ENCODE measurements at regions not wholly inside any gene's neighbourhood (a gene's known extent, or its start where the extent isn't known, plus 50 kb on each side); places are given as distances from the start of the nearest gene placed in this dataset.
"Not testable (repeated sequence)": the region's sequence is repeated elsewhere in the genome, so short reads cannot be mapped to it uniquely, and the experiment has no call there.

DNA sequence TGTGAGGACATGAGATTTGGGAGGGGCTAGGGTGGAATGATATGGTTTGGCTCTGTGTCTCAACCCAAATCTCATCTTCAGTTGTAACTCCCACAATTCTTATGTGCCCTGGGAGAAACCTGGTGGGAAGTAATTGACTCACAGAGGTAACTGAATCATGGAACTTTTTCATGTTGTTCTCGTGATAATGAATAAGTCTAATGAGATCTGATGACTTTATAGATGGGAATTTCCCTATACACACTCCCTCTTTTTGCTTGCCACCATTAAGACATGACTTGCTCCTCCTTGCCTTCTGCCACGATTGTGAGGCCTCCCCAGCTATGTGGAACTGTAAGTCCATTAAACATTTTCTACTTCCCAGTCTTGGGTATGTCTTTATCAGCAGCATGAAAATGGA is 253.2 kb upstream of the GK2 start:
- no peak for DNase-seq

GRCh38 chr4:79659308-79659870 is 251.4 kb upstream of the GK2 start:
- not testable (repeated sequence) for DNase-seq

DNA sequence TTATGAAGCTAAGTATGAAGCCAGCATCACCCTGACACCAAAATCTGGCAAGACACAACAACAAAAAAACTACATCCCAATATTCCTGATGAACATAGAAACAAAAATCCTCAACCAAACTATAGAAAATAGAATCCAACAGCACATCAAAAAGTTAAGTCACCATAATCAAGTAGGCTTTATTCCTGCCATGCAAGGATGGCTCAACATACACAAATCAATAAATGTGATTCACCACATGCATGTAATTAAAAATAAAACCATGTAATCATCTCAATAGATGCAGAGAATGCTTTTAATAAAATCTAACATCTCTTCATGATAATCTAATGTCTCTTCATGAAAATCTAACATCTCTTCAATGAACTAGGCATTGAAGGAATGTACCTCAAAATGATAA is 249.4 kb upstream of the GK2 start:
- no peak for DNase-seq

DNA sequence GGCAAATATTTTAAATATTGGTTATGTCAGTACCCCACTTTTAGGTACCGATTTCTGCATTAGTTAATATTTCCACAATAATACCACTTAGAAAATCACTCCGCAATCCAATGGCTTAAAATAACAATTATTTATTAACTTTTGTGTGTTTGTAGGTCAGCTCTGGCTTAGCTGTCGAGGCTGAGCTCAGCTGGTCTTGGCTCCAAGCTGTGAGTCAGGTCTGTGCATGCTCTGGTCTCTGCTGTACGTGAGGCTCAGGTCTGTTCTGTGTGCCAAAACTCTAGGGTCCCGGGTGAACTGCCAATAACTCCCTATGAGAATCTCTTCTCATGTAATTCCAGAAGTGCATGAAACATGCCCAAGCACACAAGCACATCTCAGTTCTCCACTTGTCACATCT is 245.8 kb upstream of the GK2 start:
- DNase-seq, result no peak

DNA sequence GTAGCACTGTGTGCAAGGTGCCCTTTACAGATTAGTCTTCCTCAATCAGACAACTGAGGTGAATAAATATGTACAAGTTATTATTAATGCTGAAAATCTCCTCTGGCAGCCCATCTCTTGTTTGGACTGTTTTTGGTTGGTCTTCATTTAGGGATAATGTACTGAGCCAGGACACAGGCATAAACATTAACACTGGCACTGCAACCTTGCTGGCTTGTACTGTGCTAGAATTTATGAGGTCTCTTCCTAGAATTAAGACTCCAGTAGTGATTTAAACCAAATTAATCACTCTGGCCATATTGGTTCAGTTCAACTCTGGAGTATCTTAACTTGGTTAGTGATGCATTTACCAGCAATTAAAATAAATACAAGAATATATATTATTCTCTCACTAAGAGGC is 244.7 kb upstream of the GK2 start:
- DNase-seq, result no peak

DNA sequence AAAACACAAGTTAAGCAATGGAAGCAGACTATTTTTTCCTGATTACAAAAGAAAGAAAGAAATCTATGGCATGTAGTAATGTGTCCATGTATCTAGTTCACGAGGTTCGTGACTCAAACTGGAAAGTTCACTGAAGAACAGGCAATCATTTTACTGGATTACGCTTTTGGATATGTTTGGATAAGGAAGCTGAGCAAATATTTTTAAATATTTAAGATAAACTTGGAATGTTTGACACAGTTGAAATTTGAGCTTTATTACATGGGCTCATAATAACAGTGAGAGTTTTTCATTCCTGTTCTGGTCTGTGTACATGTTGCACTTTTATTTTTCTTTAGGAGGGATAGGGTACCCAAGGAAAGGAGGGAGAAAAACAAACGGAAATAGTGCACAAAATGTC is 244.2 kb upstream of the GK2 start:
- DNase-seq, result peak in 1 of 3 experiments; percentile 8

GRCh38 chr4:79651456-79651855 is 243.4 kb upstream of the GK2 start:
- DNase-seq, result no peak

DNA sequence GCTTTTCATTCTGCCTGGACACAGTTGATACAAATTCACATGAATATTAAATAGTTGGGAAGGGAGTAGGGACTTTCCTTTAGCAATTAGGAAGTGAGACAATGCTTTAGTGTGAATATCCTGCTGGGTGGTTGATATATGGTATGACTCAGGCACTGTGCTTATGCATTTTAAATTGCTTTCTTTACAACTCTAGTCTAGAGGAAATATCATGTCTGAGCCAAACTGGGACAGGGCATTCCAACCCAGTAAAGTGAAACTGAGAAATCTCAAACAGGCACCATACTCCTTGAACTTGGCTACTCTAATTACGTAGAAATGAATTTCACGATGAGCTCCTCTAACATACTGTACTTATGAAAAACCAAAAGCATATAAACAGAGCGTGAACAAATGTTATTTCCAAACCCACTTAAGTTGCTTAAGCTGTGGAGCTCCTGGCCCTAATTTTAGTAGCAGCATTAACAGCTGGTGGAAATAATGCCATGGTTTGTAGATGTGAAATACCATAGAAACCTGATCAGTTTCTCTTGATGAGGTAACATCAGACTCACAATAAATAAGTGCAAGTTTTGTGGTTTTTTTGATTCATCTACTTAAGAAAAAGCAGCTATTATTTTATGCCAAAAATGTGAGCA is 242.9 kb upstream of the GK2 start:
- peak in 1 of 3 experiments; percentile 24 for DNase-seq

- DNase-seq, result no peak
Measured at GRCh38 chr4:79650217-79650616, 242.2 kb upstream of the GK2 start.

DNA sequence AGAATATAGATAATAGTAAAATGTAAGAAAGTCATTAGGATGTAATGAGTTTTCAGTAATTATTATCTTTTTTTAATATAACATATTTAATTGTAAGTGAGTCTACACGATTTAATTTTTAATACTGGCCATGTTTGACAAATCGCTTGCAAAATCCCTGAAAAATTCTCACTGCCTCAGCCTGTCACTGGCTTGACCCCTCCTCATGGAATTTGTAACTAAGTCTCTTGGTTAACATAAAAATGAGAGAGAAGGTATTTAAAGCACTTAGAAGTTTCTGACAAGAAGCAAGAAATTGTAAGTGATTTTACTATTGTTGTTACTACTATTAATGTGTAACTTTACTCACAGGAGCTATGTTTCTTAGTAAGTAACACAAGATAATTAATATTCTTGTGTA is 237.9 kb upstream of the GK2 start:
- DNase-seq, result no peak

DNA sequence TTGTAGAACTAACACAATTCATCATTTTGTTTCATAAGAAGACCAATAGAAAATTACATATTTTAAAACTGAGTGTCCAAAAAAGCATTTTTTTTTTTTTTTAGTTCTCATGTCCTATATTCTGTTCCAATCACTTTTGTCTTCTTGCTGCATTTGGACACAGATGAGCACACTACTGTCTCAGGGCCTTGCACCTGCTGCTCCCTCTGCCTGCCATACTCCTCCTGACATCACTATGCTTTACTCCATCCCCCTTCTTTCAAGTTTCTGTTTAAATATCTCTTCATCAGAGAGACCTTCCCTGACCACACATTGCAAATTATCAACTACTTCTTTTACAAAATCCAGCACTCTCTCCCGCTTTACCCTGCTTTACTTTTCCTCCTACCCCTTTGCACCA is 230.7 kb upstream of the GK2 start:
- DNase-seq, result peak in 1 of 3 experiments; percentile 66

- DNase-seq, result no peak
Measured at GRCh38 chr4:79636991-79637390, 229.0 kb upstream of the GK2 start.

- DNase-seq, result no peak
Measured at GRCh38 chr4:79634111-79634510, 226.1 kb upstream of the GK2 start.

DNA sequence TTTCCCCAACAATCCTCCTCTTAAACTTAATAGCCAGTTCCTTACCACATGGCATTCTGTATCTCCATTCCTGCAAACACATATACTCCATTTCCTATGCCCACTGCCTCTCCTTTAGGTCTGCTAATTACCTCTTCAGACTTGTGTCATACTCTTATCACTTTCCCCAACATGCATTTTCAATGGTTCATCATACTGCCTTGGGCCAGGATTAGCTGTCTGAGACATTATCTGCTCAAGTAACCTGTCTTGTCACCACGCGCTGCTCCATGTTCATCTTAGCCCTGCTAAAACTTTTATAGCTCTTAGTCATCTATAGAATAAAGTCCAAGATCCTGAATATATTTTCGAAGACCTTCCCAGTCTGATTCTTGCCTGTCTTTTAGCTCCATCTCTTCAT is 224.1 kb upstream of the GK2 start:
- DNase-seq, result no peak

GRCh38 chr4:79626611-79627010 is 218.6 kb upstream of the GK2 start:
- no peak for DNase-seq

DNA sequence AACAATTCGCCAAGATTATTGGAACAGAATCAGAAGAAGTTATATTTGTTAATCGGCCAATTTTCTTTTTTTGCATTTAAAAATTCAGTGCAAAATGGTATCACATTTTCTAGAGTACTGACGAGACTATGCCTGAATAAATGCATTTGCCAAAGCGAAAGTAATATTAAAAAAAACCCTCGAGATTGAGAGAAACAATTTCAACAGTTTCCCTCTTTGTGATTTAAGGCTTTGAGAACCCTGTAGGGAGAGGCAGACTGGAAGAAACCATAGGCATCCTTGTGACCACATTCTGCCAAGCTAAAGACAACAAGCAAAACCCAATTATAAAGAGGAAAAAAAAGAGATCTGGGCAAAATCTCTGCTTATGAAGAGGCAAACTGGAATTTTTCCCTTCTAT is 218.1 kb upstream of the GK2 start:
- no peak for DNase-seq

GRCh38 chr4:79625361-79625760 is 217.3 kb upstream of the GK2 start:
- no peak for DNase-seq

GRCh38 chr4:79623021-79623870 is 215.2 kb upstream of the GK2 start:
- DNase-seq, result peak in 1 of 3 experiments; percentile 19

DNA sequence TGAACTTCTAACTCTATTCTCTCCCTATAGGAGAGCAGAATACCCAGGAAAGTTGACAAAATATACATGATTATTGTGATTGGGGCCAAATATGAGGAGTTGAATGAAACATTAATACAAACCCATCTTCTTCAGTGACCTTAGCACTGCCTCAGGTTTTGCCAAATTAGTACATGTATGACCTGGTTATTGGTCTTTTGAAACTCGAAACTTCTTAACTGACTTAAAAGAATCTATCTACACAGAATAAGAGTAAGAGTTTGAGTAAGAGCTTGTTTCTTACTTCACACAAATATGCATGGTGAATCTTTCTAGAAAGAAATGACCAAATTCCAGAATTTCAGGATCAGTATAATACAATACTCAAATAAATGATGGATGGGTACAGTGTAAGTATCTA is 213.0 kb upstream of the GK2 start:
- no peak for DNase-seq

- no peak for DNase-seq
Measured at GRCh38 chr4:79620617-79621016, 212.6 kb upstream of the GK2 start.

- DNase-seq, result no peak
Measured at GRCh38 chr4:79613269-79613935, 205.4 kb upstream of the GK2 start.

DNA sequence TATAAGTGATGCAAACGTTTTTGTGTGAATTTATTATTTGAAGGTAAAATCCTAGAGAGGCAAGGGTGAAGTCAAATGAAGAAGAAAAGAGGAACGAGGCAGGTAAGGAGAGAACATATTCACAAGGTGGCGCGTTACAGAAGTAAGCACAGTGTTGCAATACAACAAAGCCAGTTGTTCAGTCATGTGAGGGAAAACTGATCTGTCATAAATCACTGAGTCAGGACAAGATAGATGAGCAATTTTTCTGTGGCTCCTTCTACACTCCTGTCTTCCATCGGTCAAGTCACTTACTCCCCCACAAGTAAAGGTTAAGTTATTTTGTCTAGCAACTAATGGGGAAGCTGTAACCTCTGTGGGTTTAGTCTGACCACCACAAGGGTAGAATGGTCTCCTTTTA is 203.0 kb upstream of the GK2 start:
- DNase-seq, result no peak

GRCh38 chr4:79609817-79610216 is 201.8 kb upstream of the GK2 start:
- DNase-seq, result no peak

GRCh38 chr4:79607979-79608378 is 200.0 kb upstream of the GK2 start:
- DNase-seq, result no peak

Measured in NCI-H1417 (cell line).